ENCODE measurements at regions not wholly inside any gene's neighbourhood (a gene's known extent, or its start where the extent isn't known, plus 50 kb on each side); places are given as distances from the start of the nearest gene placed in this dataset.
"Not testable (repeated sequence)": the region's sequence is repeated elsewhere in the genome, so short reads cannot be mapped to it uniquely, and the experiment has no call there.

DNA sequence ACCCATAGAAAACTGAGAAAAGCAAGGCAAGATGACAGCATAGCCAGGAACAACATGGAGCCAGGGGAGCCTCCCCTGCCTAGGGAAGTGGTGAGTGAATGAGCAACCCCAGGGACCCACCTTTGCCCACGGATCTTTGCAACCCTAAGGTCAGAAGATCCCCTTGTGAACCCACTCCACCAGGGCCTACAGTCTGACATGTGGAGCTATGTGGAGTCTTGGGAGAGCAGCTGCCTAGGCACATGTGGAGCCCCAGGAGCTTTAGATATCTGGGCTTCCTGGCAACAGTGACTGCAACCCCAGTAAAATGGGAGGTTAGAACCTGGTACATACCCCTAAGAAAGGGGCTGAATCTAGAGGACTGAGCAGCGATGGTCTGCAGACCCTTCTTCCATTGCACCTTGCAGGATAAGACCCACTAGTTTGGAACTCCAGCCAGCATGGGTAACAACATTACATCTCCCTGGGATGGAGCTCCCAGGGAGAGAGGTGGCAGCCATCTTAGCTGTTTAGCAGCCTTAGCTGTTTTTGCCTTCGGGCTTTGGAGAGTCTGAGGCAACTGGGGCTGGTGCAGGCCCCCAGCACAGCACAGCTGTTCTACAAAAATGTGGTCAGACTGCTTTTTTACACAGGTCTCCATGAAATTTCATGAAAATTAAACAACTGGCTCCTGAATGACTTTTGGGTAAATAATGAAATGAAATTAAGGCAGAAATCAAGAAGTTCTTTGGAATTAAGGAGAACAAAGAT is 104.7 kb upstream of the TRIM2 start:
- DNase-seq (ENCODE audit: low read depth in 4 of 4, low spot score in 1 of 4), result no peak

DNA sequence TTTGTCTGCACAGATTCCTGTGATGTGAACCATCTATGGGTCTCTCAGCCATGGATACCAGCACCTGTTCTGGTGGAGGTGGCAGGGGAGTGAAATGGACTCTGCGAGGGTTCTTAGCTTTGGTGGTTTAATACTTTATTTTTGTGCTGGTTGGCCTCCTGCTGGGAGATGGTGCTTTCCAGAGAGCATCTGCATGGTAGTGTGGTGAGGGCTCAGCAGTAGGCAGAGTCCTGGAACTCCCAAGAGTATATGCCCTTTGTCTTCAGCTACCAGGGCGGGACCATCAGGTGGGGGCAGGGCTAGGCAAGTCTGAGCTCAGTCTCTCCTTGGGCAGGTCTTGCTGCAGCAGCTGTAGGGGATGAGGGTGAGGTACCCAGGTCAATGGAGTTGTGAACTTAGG is 97.5 kb upstream of the TRIM2 start:
- DNase-seq (ENCODE audit: low read depth in 4 of 4, low spot score in 1 of 4), result not testable (repeated sequence)

GRCh38 chr4:153107246-153107645 is 97.0 kb upstream of the TRIM2 start:
- no peak for DNase-seq (ENCODE audit: low read depth in 4 of 4, low spot score in 1 of 4)

DNA sequence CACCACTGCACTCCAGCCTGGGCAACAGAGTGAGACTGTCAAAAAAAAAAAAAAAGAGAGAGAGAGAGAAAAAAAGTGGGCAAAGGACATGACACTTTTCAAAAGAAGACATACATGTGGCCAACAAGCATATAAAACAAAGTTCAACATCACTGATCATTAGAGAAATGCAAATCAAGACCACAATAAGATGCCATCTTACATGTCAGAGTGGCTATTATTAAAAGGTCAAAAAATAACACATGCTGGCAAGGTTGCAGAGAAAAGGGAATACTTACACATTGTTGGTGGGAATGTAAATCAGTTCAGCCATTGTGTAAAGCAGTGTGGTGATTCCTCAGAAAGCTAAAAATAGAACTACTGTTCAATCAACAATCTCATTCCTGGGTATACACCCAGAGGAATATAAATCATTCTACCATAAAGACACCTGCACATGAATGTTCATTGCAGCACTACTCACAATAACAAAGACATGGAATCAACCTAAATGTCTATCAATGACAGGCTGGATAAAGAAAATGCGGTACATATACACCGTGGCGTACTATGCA is 94.9 kb upstream of the TRIM2 start:
- no peak for DNase-seq (ENCODE audit: low read depth in 4 of 4, low spot score in 1 of 4)

DNA sequence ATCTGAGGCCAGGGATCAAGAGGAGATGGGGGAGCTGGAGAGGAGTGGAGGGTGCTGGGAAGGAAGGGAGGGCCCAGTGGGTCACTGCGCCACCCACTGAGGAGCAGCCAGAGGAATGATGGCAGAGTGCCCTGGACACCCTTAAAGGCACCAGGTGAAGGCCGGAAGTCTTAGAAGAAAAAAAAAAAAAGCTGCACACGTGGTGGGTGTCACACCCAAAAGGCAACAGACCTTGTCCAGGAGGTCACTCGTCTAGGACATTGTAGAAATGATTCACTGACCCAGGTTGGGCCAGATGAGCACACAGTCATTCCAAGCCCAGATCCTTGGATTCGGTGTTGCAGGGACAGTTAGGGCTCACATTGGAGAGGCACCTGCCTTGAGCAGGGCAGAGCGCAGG is 93.5 kb upstream of the TRIM2 start:
- no peak for DNase-seq (ENCODE audit: low read depth in 4 of 4, low spot score in 1 of 4)

- DNase-seq (ENCODE audit: low read depth in 4 of 4, low spot score in 1 of 4), result no peak
Observed at GRCh38 chr4:153111426-153112040, 92.7 kb upstream of the TRIM2 start.

DNA sequence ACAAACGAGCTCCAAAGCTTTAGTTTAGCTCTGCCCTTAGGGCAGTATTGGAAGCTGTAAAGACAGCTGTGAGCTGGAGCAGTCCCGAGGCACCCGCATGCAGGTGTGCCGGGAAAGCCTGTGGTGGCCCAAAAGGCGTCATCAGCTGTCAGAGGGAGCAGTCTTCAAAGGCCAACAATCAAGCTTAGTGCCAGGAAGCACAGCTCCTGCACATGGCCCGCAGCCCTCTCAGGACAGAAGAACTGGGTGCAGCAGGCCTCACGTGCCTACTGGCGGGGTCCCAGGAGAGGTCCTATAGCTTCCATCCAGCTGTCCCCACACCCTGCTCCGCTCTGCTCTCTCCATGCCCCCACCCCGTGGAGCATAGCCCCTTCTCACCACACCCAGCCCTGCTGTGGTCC is 92.2 kb upstream of the TRIM2 start:
- peak in 2 of 4 experiments; percentile 6 to 14 for DNase-seq (ENCODE audit: low read depth in 4 of 4, low spot score in 1 of 4)

GRCh38 chr4:153113061-153113837 is 91.0 kb upstream of the TRIM2 start:
- DNase-seq (ENCODE audit: low read depth in 4 of 4, low spot score in 1 of 4), result no peak

DNA sequence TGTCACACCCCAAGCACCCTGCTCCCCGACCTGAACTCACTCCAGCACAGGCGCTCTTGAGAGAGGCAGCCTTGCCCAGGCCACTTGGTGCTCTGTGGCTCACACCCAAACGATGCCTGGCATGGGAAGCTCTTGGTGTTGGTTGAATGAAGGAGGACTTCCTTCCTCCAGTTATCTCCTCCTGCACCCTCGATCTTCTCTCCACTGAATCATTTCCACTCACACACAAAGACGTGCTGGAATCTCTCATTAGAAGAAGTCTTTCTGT is 90.5 kb upstream of the TRIM2 start:
- DNase-seq (ENCODE audit: low read depth in 4 of 4, low spot score in 1 of 4), result no peak

DNA sequence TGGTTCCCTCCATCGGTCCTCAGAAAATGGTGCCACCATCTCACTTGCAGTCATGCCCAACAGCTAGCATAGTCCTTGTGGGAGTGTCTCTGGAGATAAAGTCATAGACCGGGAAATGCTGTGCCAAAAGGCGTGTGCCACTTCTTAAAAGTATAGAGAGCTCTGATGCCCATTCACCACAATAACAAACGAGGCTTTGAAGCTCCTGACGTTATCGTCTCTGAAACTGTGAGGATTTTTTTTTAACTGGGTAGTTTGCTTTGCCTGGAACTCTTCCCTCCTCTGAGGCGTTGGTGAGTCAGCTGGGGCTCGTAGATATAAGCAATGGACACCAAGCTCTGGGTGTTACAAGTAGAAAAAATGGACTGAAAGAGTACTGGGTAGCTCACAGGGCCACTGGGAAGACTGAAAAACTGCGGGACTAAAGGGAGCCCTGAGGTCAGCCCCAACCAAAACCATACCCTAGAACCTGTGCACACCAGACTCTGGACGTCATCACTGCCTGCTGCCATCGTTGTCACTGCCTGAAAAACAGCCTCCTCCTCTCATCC is 89.4 kb upstream of the TRIM2 start:
- peak in 2 of 4 experiments; percentile 21 to 25 for DNase-seq (ENCODE audit: low read depth in 4 of 4, low spot score in 1 of 4)

DNA sequence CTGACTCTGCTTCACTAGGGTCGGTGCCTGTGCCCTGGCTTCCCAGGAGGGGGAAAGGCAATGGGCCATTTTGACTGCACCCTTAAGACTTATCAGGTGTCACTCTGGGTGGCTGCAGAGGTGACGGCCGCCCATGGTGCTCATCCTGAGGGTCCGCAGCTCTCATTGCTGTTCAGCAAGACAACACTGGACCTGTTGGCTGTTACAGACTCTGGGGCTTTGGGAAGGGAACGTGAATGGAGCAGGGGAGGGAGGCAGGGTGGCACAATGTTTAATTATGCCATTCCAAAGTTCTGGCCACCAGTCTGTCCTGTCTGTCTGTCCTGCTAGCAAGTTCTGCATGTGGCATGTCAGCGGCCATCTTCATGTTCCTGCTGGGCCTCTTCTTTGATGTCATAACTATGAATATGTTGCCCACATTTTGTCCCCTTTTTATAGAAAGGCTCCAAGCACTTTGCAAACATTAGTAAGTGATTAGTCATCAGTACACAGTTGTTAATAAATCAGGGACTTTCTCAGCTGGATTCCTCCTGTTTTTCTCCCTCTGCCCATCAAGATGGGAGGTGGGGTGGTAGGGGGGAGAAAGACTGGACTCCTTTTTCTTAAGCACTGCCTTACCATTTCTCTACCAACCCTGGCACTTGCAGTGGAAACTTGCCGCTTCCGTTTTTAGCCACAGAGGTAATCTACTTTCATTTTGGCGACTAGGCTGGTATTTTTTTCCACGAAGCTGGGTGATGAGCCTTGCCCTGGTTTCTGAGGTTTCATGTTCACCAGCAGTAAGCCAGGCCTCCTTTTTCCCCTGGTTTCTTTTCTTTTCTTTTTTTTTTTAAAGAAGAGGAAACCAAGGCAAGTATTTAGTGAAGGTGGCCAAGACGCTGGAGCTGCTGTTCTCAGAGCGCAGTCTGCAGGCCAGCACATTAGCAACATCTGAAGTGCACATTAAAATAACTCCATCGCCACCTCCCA is 88.6 kb upstream of the TRIM2 start:
- DNase-seq (ENCODE audit: low read depth in 4 of 4, low spot score in 1 of 4), result peak; percentile 39 to 57 (median 52)

GRCh38 chr4:153116291-153116680 is 88.0 kb upstream of the TRIM2 start:
- DNase-seq (ENCODE audit: low read depth in 4 of 4, low spot score in 1 of 4), result no peak

GRCh38 chr4:153116801-153117200 is 87.4 kb upstream of the TRIM2 start:
- DNase-seq (ENCODE audit: low read depth in 4 of 4, low spot score in 1 of 4), result no peak

DNA sequence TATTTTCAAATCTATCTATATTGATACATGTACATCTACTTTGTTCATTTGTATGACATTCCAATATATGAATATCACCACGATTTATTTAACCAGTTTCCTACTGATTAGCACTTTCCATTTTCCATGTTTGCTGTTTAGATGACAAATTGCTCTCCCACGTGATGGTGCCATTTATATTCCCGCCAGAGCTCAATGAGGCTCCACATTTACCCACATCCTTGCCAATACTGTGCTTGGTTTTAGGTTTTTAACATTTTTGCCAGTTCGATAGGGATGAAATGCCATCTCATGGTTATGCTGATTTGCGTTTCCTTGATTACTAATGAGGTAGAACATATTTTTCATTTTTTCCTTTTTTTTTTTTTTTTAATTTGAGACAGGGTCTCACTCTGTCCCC is 86.7 kb upstream of the TRIM2 start:
- DNase-seq (ENCODE audit: low read depth in 4 of 4, low spot score in 1 of 4), result no peak

DNA sequence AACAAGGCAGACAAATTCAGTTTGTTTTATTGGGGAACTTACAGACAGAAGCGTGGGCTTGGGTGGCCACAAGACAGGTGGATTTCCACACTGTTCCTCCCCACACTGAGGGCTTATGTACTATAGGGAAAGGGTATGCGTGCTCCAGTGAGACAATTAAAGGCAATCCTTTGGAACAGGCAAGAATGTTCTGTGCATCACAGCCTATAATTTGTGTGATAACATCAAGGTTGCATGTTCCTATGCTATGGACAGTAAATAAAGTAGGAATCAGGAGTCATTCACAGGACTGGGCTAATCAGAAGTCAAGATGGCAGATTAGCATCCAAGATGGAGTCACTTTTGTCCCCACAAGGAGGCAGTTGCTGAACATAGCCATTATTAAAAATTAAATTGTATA is 84.6 kb upstream of the TRIM2 start:
- no peak for DNase-seq (ENCODE audit: low read depth in 4 of 4, low spot score in 1 of 4)

GRCh38 chr4:153120235-153120634 is 84.0 kb upstream of the TRIM2 start:
- no peak for DNase-seq (ENCODE audit: low read depth in 4 of 4, low spot score in 1 of 4)

DNA sequence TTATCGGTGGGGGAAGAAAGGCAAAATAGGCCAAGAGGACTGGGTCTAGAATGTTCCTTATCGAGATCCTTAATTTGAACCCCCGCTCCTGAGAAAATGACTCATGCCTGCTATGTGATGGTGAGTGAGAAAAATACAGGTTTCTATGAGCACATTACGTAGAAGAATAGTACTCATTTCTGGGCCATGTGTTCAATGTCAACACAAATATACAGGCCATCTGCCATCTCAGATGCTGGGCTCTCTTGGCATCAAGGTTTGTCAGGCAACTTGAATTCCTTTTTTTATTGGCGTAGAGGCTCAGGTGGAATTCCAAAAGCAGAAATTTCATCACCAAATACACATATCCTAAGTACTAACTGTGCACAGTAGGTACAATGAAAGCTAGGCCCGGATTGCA is 81.4 kb upstream of the TRIM2 start:
- no peak for DNase-seq (ENCODE audit: low read depth in 4 of 4, low spot score in 1 of 4)

- no peak for DNase-seq (ENCODE audit: low read depth in 4 of 4, low spot score in 1 of 4)
Observed at GRCh38 chr4:153126137-153126536, 78.1 kb upstream of the TRIM2 start.

GRCh38 chr4:153127760-153128494 is 76.3 kb upstream of the TRIM2 start:
- DNase-seq (ENCODE audit: low read depth in 4 of 4, low spot score in 1 of 4), result peak; percentile 67 to 88 (median 75)

GRCh38 chr4:153131596-153131995 is 72.6 kb upstream of the TRIM2 start:
- DNase-seq (ENCODE audit: low read depth in 4 of 4, low spot score in 1 of 4), result no peak
